HG02938 (cell line): ENCODE measurements at regions not wholly inside any gene's neighbourhood (a gene's known extent, or its start where the extent isn't known, plus 50 kb on each side); places are given as distances from the start of the nearest gene placed in this dataset.

Experiments
- ATAC-seq: cut with Tn5 transposase; IDR thresholded peaks from one replicate; pipeline ENCODE4 v1.9.1; 2021; ENCODE audit warnings: mild to moderate bottlenecking, moderate library complexity; ENCODE audit not compliant: unreplicated experiment

- ATAC-seq, result no peak
These were observed 55.2 kb downstream of the TTC32 start for GRCh38 chr2:19846567-19846966.

DNA sequence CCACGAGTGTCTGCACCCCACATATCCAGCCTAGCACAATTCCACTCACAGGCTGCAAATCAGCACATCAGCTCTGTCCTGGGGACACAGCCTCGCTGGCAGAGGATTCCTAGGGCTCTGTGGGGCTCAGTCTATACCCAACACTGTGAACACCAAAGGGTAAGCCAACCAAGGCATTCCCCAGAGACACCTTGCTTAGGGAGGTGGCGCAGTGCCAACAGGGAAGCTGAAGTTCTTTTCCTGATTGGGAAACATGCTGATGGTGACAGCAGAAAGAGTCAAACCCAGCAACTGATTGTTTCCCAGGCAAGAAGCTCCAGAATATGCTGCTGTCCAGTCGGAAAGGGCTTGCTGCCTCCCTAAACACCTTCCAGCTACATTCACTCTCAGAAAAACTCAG lies 55.8 kb downstream of the TTC32 start:
- no peak for ATAC-seq

DNA sequence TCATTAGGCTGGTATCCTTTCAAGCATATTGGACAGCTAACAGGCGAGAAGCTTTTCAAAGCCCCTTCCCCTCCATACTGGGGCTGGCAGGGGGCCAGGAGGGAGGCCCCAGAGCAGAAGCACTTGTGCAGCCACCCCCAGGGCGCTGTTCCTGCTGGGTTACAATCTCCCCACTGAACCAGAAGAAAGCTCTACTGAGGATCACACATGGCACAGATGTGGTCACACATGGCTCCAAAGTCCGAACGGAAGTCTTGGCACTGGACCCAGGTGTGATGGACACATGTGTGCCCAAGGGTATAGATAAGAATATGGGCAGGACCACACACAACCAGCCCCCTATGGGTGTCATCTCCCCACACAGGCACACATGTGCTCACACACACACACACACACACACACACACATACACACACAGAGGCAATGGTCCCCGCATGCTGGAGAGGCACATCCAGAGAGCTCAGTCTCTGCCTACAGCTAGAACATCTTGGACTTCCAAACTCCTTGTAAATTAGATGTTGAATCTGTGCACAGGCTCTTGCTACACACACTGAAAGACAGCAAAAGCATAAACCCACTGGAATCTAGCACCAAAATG lies 56.4 kb downstream of the TTC32 start:
- ATAC-seq, result no peak

DNA sequence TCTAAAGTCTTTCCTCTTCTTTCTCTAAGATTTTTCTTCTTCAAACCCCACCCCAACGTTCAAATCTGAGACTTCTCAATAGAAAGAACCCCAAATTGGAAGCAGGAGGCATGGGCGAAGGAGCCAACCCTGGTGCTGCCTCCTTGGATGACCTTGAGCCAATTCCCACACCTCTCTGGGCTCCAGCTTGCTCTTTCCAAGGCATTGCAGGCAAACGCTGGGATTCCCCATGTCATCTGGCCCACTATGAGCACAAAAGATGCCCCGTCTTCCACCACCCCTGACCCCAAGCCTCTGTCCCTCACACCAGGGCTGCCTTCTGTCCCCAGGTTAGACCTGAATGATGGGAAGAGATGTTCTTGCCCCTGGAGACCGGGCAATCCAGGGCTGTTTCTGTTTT lies 57.0 kb downstream of the TTC32 start:
- no peak for ATAC-seq

DNA sequence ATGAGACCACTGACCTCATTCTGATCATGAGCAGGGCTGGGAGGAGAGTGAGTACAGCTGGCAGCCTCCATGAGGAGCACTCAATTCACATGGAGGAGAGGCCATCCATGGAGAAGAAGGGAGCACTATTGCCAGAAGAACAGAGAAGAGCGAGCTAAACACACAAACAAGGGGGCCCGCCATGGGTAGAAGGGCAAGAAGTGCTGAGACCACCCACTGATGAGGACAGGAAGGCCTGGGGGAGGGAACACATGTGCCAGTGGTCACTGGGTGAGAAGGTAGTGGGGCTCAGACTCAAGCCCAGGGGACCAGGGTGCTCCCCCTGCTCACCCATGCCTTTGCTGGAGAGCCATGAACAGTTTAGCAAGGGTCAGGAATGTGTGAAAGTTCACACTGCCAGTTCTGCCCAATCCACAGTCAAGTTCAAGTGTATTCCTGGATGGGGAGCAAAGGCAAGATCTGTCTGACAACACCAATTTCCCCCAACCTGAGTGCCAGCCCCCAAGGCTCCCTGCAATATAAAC lies 57.7 kb downstream of the TTC32 start:
- ATAC-seq, result no peak

- ATAC-seq, result no peak
These were observed 59.7 kb downstream of the TTC32 start for GRCh38 chr2:19841918-19842693.

DNA sequence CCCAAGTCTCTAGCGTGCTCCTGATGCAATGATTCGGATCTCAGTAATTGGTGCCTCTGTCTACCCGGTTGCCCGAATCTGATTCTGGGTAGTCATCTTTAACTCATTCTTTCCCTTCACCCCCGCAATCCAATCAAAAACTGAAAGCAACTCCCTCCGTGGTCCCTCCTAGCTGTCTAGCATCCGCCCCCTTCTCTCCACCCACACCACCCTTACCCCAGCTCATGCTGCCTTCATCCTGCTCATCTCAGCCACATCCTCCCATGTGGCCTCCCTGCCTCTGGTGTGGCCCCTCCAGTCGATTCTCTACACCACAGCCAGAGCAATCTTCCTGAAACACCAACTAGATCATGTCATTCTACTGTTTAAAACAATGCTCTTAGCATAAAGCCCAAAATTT lies 62.3 kb downstream of the TTC32 start:
- no peak for ATAC-seq

- ATAC-seq, result no peak
These were observed 63.2 kb downstream of the TTC32 start for GRCh38 chr2:19838616-19839015.

DNA sequence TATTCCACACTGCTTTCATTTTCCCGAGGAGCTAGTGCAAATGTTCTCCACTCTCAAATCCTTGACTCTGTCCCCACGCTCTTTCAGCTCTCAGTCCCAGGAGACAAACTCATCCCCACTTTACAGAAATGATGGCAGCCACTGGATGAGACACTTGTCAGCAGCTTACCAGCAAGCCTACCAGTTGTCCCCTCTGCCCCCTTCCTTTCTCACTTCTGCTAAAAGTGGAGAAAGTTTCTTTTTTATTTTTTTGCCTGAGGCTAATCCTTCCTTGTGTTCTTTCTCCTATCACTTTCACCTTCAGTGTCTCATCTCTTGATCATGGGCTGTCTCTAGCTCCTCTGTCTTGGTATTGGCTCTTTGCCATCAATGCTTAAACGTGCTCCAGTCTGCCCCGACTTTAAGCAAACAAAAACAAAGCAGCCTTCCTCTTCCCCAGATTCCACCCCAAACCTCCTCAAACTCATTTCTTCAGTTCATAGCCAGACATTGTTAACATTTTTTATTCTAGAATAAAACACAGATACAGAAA lies 64.5 kb downstream of the TTC32 start:
- ATAC-seq, result no peak

GRCh38 chr2:19835781-19836281 lies 66.0 kb downstream of the TTC32 start:
- ATAC-seq, result no peak

- ATAC-seq, result no peak
These were observed 67.8 kb downstream of the TTC32 start for GRCh38 chr2:19833978-19834377.

DNA sequence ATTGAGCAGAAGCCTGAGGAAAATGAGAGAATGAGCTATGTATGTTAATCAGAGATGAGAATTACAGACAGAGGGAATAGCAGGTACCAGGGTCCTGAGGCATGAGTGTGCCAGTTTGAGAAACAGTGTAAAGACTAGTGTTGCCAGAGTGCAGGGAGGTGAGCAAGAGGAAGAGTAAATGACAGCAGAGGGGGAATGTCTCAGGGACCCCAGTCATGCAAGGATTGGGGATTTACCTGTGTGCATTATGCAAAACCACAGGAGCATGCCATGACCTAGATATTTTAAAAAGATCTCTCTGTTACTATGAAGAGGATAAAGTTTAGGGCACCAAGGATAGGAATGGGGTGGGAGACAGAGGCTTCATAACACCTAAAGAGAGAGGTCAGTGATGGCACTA lies 72.1 kb downstream of the TTC32 start:
- ATAC-seq, result no peak

DNA sequence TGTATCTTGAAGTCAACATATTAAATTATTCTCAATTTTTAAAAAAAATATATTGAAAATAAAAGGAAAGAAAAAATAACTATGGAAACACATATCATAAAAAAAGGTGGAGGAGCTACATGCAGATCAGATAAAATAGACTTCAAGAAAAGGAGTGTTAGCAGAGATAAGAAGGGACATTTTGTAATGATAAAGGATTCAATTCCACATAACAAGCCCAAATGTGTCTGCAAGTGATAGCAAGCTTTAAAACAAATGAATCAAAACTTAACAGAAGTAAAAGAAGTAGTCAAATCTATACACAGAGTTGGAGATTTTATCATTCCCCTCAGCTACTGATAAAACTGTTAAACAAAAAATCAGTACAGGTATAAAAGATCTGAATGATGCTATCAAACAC lies 74.9 kb downstream of the TTC32 start:
- no peak for ATAC-seq

DNA sequence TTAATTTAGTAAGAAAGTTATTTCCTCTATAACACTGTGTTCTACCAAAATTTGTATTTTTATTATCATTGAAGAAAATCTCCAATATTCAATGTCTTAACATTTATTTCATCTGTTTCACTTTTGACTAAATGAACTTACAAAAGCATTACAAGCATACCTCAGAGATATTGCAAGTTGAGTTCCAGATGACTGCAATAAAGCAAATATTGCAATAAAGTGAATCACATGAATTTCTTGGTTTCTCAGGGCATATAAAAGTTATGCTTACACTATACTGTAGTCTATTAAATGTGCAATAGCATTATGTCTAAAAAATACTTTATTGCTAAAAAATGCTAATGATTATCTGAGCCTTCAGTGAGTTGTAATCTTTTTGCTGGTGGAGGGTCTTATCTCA lies 78.3 kb downstream of the TTC32 start:
- ATAC-seq, result no peak

GRCh38 chr2:19819097-19820065 lies 82.4 kb downstream of the TTC32 start:
- no peak for ATAC-seq

DNA sequence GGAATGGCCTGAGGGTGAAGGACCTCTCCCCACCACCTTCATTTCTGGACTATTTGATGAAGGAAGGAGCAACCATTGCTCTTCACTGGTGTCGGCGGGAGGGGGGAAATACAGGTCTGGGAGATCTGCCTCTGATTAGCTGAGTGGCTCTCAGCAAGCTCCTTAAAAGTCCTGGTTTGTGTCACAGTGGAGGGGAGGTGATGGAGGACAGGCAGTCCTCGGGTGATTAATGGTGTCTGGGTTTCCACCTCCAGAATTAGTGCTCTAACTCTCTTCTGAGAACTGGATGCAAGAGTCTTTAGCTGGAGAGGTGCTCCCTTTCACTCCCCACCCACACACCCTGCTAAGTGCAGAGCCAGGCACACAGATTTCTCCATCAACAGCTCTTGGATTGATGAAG lies 83.2 kb downstream of the TTC32 start:
- no peak for ATAC-seq

- ATAC-seq, result no peak
These were observed 83.7 kb downstream of the TTC32 start for GRCh38 chr2:19818039-19818438.

DNA sequence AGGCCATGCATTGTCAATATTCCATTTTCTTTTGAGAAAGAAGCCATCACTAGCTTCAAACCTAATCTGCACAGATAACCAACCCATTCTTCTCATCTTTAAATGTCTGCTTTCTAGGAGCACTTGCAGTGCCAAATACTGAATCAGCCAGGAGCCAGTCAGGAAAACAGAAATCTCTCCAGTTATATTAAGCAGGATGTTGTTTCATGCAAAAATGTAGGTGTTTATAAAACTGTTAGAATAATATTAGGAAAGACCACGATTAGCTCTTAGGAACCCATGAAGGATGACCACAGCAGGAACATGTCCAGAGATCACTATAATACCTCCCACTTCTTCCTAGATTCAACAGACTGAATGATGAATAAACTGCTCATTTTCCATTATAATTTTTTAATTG lies 86.0 kb downstream of the TTC32 start:
- ATAC-seq, result no peak

DNA sequence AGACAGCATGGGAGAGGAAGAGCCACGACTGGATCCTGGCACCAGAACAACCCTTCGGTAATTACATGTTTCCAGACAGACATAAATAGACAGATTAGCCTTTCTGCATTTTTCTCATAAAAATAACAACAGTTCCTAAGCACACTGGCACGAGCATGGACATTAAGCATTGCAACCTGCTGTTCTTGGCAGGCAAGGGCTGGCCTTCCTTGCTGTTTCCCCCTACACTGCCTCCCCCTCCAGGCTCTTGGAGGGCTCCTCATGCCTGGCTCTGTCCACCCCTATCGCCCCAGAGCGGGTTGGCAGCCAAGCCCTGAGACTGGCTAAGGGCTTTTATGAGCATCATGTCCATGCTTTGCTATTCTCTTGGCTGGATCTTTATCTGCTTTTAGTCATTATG lies 89.6 kb downstream of the TTC32 start:
- ATAC-seq, result no peak

GRCh38 chr2:19811186-19811585 lies 90.6 kb downstream of the TTC32 start:
- no peak for ATAC-seq

GRCh38 chr2:19810637-19811036 lies 91.1 kb downstream of the TTC32 start:
- no peak for ATAC-seq
